Hematopoietic multipotent progenitor cell treated with erythropoietin and hydrocortisone succinate and interleukin-3 and kit ligand, for 6 days (in vitro differentiated cells): ENCODE measurements at regions not wholly inside any gene's neighbourhood (a gene's known extent, or its start where the extent isn't known, plus 50 kb on each side); places are given as distances from the start of the nearest gene placed in this dataset.
"Not testable (repeated sequence)": the region's sequence is repeated elsewhere in the genome, so short reads cannot be mapped to it uniquely, and the experiment has no call there.

Experiments
- DNase-seq: peaks from one replicate; pipeline ENCODE4 v3.0.0-alpha.2; 2015

DNA sequence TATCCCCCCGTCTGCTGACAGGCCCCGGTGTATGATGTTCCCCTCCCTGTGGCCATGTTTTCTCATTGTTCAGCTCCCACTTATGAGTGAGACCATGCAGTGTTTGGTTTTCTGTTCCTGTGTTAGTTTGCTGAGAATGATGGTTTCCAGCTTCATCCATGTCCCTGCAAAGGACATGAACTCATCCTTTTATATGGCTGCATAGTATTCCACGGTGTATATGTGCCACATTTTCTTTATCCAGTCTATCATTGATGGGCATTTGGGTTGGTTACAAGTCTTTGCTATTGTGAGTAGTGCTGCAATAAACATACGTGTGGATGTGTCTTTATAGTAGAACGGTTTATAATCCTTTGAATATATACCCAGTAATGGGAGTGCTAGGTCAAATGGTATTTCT is 244.7 kb downstream of the NEBL start:
- DNase-seq, result not testable (repeated sequence)

DNA sequence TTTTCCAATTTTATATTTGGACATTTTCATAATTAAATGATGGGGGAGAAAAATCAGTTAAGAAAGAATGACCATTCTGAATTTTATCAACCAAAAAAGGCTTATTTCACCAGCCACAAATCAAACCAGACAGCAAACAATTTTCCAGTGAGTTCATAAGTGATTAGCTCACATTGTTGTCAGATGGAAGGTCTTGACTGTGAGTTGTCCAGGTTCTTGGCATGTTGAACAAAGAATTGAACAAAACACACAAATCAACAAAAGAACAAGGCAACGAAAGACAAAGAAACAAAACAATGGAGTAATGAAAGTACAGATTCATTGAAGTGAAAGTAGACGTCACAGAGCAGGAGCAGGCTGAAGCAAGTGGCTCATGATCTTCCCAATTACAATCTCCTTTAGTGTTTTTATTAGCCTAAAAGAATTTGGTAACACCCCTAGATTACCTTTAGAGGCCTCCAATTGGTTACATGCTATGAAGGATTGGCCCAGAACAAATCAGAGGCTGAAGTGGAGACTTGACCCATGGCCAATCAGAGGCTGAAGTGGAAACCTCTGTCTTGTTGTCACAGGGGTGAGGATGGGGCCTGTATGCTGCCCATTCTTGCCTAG is 248.7 kb downstream of the NEBL start:
- DNase-seq, result no peak

DNA sequence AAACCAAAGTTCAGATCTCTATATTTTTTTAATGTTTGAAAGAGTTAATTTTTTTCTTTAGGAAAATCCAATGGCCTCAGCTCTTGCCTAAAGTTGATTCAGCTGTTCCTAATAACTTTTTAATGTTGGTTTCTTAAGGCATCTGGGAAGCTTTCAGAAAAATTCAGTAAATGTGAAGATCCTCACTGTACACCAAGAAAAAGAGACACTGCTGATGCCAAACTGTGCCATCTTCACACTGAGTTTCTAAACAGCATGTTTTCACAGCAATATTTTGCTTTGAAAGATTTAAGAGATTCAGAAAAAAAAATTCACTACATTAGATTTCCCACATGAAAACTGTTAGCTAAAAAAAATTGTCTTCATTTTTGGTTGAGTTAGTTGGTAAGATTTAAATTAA is 249.4 kb downstream of the NEBL start:
- DNase-seq, result no peak

DNA sequence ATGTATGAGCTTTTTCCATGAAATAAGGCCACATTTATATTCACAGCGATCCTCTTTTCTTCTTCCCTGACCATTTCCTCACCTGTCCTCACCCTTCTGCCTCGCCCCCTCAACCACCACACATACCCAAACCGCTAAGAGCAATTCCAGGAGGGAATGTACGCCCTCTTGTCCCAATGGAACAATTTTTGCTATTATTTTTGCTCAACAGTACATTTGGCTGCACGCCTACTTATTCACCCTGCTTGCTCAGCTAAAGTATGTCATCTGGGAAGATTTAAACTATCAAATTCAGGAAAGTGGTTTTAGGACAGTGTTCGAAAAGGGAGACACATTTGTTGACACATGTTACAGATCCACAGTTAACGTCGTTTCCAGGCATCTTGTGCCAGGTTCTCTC is 252.7 kb downstream of the NEBL start:
- no peak for DNase-seq

DNA sequence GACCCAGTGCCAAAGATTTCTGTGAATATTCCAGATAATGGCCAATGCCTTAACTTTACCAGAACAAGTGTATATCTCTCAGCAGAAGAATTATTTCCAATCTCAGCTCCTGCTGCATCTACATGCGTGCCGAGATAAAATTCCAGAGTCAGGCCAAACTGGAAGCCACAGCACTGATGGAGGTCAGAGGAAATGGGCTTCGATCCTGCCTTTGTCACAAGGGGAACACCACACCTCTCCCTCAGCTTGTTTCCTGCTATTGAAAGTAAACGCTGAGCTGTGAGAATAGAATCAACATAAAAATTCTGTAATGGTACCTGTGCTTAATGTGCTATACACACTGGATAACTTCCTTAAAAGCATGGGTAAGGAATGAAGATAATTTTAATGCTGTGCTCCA is 255.5 kb downstream of the NEBL start:
- no peak for DNase-seq

DNA sequence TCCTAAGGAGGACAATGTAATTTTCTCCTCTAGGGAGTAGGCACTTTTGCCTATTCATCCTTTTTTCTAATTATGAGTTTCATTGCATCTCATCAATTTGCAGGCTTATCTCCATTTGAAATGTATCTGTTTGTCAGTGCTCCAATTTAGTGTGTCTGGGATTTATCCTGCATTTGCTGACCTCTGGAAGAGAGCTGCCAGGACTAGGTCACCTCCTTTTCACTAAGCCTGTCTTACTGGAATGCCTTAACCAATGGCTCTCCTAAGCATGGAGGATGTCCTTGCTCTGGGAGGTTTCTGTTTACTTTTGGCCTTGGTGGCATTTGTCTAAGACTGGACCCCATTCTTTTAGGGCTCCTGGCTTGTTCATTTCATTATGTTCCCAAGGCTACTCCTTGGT is 261.5 kb downstream of the NEBL start:
- DNase-seq, result no peak

DNA sequence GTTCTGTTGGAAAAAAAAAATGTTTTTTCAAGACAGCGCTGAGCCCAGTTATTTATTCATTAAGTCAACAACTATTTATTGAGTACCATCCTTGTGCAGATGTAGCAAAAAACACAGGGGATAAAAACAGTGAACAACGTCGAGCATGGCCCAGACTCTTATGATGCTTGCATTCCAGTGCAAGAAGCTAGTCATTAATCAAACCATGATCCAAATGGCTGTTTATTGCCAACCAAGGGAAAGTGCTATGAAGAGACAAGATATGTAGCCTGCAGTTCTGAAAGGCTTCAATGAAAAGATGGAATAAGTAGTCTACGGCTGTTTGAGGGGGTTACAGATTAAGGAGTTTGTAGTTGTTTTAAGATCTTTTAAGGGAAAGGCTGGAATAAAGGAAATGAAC is 262.3 kb downstream of the NEBL start:
- no peak for DNase-seq

DNA sequence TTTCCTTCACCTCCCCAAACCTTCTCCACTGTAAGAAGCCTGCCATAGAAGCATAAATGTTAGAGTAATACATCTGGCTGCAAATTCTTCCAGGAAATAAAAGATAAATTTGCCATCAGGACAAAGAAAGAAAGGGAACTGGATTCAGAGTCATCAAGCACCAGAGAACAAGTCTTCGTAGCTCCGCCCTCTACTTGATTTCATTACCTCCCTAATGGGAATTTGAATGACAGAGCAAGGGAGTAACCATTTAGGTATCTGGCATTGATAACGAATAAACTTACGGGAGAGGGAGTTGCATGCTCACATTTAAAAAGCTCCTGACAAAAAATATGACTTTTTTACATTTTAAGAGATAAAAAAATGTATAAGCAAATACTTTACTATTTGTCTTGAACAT is 263.4 kb downstream of the NEBL start:
- DNase-seq, result no peak

DNA sequence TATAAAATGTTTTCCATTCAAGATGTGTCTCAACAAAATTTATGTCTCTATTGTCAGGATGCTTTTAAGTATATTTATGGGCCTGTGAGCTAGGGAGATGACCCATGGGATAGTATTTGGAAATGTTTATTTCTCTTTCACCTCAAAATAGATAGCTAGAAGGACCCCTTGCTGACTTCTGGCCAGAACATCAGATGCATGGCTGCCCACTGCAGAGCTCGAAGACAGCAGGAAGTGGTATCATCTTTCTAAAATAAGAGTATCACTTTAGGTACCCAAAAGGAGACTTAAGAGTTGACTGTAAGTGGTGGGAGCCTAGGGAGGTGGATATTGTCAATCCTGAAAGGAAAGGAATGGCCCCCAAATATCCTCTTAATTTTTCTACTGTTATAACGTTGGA is 264.4 kb downstream of the NEBL start:
- DNase-seq, result no peak

DNA sequence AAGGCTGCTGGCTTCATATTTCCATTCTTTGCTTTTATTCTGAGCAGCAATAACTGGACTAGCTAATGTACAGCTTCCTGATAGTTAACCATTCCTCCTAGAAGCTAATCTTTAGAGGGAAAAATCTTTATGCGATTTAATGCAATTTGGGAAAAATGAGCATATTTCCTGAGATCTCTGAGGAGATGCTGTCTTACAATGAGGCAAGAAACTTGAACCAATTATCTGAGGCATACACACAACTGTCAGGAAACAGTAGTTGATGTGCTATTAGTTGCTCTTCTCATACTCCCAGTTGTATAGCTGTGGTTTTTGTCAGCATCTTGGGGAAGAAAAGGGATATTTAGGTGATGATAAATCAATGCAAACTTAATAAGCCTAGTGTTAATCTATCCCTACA is 265.9 kb downstream of the NEBL start:
- no peak for DNase-seq

DNA sequence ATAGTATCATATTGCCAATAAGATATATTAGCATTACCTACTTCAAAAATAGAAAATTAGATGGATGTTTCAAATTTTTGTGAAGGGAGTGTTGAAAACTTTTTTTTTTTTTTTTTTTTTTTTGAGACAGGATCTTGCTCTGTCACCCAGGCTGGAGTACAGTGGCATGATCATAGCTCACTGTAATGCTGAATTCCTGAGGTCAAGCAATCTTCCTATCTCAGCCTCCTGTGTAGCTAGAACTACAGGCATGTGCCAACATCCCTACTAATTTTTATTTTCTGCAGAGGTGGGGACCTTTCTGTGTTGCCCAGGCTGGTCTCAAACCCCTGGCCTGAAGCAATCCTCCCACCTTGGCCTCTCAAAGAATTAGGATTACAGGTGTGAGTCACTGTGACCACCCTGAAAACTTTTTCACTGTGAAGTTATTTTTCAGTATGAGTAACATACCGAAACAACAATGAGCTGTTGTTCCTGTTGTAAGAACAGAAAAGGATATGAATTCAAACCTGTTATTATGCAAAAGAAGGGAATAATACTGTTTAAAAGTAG is 266.9 kb downstream of the NEBL start:
- no peak for DNase-seq

DNA sequence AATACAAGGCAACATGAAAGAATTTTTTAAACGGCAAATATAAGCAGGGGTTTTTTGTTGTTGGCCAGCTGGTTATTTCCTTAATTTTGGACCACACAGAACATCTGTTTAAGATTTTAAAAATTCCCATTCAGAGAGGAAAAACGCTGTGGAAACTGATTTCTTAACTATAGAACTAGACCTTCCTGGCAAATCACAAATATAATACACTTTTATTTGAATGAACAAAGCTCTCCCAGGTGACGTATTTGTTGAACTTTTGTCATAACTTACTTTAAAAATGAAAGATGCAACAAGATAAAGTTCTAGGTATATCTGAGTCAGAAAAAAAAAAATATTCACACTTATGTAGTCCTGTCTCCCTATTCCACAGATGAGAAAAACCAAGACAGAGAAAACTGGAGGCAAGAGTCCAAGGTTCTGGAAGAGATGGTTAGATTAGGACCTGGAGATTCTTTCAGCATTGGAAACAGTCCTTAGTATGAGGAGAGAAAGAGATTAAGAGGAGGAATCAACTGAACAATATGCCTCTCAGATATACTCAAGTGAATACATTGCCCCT is 269.1 kb downstream of the NEBL start:
- no peak for DNase-seq

DNA sequence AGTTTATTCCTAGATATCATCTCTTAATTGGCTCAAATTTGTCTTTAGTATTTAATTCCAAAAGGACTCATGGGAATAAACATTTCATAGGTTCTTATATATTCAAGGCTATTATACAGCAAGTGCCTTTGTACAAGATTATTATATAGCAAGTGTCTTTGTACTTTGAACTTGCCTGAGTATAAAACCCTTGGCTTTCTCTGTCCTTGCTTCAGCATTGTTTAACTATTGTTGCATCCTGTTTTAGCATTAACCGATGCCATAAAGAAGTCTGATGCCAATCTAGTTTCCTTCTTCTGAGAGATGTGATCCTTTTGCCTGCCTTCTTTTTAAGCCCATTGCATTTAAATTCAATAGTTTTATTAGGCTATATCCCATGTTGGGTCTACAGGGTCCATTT is 270.0 kb downstream of the NEBL start:
- DNase-seq, result no peak

DNA sequence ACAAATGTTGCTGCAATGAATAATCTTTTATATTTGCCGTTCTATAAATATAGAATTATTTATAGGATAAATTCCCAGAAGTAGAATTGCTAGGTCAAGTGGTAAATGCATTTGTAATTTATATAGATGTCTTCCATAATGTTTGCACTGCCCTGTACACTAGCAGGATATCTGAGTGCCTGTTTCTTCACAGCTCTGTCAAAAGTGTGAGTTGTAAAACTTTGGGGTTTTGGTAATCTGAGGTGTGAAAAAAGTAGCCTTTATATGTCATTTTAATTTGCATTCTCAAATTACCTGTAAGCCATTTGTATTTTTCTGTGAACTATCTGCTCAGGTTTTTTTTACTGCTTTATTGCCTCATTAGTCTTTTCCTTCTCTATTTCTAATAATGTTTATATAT is 271.2 kb downstream of the NEBL start:
- DNase-seq, result no peak

DNA sequence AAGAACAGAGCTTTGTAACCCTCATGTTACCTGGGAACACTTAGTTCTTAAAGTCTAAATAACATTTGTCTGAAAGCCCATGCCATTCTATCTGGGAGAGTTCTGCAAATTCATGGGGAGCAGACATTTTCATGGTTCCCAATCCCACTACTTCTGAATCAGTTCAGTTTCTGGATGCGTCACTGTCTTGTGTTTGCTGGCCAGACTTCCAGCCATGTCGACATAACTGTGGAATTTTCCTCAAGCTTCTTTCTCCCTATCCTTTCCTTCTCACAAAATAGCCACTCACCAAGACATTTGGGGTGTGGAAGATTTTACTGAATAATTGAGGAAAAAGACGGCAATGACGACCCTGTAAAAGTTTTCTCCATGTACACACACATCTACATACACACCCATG is 272.5 kb downstream of the NEBL start:
- no peak for DNase-seq

DNA sequence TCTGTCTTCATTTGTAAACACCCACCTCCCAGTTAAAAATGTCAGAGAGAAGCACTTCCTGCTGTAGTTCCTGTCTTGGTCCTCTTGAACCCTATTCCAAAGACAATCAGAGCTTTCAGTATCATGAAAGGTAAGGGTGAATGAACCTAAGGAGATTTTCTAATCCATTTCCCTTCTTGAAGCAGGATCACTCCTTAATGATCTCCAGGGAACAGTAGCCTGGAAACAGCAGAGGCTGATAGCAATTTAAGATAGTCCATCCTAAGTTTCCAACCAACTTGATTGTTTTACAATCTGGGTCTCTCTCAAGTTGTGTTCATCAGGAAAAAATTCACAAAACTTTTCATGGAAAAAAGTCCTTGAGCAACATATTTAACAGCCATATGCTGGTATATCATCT is 273.6 kb downstream of the NEBL start:
- DNase-seq, result no peak

DNA sequence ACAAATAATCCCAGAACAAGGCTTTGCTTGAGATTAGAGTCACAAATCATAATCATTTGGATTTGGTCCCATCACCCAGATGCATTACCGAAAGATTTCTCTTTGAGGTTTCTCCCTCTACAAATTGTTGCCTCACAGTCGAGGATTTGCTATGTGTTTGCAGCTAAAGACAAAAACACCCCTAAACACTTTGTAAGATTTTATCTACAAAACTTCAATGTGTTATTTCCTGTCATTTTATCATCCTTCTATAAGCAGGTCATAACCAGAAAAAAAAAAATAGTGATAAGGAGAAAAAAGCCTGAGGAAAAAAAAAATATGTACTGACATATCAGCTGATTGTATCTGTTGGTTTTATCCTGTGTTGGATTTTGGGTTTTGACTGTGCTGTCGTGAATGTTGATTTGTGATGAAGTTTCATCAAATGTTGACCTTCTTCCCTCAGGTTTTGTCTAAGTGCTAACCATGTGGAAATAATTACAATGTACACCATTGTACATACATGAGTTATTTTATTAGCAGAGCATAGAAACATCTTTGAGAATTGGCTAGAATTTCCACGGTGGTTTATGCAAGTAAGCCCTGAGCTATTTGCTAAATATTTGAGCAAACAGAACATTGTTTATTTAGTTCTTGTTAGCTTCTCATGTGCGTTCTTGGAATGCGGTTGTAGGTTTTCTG is 274.4 kb downstream of the NEBL start:
- peak; percentile 16 for DNase-seq

DNA sequence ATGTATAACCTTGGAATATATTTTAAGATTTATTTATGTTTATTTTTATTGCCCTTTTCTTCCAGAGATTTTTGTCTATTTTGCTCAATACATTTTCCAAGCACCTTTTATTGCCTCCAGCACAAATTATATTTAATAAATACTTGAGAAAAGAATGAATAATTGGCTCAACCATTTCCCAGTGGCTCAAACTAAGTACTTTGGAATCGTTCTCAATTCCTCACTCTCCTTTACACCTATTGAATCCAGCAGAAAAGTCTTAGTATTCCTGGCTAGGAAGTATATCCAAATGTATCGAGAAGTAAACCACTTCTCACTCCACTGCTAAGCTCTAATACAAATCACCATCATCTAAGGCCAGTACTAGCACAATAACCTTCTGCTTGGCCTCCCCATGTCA is 276.1 kb downstream of the NEBL start:
- DNase-seq, result no peak

DNA sequence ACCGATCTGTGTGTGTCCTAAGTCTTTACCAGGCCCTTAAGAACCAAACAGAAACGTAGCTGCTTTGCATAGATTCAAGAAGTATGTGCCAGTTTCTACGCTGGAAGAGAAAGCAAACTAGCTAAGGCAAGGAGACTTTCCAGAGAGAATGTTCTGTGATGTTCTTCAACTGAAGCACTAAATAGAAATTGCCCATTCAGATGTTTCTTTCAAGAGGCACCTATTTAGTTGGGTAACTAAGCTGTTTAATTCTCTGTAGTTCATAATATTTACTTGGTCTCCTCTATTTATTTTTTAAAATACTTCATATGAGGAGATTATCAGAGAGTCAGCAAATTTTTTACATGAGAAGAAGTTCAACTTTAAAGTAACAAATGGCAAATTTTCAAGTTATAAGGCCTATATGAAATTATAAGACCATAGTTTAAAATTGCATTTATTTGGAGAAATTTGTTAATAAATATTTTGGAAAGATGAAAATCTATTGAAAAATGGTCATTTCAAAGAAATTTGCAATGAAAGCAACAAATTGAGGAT is 279.0 kb downstream of the NEBL start:
- DNase-seq, result no peak

DNA sequence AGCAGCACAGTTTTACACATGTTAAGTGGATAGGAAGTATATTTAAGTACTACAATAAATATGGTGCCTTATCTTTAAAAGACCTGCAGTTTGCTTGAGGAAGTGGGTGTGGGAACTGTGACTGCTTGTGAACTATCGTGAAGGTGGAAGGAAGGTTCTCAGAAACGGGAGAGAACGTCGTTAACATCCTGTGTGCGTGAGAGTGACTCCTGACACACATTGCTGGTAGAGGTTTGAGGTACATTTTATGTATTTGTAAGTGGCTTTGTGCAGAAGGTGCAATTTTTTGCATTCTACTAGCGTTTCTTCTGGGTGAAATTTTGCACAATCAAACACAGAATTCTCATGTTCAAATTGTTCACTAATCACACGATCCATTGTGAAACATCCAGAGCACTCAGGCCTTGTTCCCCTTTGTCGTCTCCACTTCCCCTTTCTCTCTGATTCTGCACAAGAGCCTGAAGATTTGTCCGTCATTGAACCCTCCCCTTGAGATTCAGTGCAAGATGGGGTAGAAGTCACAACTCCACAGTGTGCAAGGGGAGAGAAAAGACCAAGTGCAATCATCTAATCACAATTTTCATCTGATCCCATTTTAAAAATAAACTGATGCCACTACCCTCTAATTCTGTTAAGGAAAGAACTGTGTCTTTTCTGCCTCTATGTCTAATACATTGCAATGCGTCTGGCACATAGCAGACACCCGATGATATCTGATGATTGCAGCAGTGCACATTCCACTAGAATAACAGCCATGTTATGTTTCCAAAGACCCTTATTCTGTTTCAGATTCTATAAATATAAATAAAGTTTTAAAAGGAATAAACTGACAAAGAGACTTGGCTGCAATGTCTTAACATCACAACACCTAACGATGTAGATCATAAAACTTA is 279.9 kb downstream of the NEBL start:
- DNase-seq, result peak; percentile 74

DNA sequence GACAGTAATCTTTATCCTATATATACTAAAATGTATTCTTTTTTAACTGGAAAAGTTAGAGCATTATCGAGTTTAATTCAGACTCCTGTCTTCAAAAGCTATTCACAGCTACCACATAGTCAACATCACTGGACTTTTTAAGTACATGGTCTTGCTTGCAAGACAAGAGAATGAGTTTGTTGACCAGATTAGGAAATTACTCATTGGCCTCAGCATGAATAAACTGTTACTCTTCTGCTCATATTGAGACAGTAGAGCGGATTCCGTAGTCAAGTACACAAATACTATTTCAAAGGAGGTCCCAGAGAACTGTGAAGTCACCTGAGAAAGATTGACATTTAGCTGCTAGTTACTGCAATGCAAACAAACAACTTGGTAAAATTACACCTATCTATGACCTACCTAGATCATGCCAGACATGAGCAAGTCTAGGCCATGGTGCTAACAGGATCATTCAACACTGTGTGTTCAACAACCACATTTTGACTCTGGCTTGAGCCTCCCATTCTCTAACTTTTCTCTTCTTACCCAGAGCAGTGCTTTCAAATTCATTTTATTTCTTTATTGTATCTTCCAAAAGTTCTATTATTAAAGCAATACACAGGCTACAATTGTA is 280.9 kb downstream of the NEBL start:
- no peak for DNase-seq

DNA sequence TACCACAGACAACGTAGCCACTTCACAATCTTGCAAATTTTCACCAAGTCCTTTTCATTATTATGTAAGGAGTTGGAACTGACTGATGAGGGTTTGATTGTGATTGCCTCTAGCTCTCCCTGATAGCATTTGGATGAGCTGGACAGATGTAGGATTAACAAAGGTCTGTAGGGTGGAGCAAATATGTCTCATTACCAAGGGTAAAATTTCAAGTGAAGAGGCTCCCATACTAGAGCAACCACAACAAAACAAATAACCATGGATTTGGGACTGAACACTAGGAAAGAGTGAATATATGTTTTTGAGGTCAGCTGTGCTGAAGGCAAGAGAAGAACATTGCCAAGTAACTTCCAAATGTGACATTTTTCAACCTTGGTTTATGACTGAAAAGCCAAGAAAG is 281.7 kb downstream of the NEBL start:
- no peak for DNase-seq

DNA sequence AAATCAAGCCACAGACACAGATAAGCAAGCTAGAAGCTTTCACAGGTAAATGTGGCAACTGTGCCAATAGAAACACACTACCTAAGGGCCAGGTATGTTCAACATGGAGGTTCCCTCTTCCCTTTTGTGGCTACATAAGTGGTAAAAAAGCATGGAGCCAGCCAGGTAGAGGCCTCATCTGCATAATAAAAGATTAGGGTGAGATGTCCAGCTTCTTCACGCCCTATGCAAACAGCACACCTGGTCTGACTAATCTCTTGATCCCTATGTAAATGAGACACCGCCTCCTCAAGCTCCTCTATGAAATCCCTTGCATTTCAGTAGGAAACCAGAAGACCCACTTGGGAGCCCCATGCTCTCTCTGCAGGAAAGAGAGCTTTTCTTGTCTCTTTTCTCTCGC is 282.2 kb downstream of the NEBL start:
- no peak for DNase-seq
